ENCODE measurements at regions not wholly inside any gene's neighbourhood (a gene's known extent, or its start where the extent isn't known, plus 50 kb on each side); places are given as distances from the start of the nearest gene placed in this dataset.

DNA sequence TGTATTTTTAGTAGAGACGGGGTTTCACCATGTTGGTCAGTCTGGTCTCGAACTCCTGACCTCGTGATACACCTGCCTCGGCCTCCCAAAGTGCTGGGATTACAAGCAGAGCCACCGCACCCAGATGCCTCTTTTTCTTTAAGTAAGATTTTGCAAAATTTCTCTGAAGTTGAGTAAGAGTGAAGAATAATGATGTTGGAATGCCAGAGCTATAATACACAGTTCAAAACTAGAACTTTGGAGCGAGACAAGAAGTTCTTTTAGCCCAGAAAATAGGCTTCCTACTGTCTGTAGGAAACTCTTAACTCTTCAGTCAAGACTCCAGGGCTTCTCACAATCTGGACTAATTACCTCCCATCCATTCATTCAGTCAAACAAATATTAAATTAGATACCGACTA lies 51.4 kb downstream of the MARCHF4 start:
- no peak for DNase-seq (ENCODE audit: low spot score)

DNA sequence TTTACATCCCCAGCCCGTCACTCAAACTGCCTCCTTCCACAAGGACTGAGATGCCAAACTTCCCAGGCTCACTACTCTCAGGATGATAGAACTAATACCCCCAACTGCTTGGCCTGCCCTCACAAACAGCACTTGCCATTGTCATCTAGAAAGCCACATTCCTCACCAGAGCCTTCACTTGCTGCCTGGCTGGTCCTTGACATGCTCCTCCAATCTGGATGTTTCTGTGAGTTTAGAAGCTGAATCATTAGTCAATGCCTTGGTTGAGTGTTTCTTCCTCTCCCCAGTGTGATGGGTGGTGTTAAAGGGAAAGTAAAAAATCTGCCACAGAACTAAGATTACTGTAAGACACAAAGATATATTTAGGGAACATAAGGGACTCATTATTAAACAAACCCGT lies 52.5 kb downstream of the MARCHF4 start:
- no peak for DNase-seq (ENCODE audit: low spot score)

DNA sequence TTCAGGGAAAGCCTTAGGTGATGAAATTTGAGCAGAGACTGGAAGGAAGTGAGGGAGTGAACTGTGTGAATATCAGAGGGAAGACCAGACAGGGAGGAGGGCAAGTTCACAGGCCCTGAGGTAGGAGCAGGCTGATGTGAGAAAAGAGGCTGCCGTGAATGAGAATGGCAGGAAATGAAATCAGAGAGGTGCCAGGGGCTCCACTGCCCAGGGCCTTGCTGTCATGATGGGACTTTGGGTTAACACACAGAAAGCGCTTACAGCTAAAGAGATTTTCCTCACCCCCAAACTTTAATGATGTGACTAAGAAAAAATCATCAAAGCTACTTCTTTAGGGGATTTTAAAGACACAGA lies 53.8 kb downstream of the MARCHF4 start:
- no peak for DNase-seq (ENCODE audit: low spot score)

DNA sequence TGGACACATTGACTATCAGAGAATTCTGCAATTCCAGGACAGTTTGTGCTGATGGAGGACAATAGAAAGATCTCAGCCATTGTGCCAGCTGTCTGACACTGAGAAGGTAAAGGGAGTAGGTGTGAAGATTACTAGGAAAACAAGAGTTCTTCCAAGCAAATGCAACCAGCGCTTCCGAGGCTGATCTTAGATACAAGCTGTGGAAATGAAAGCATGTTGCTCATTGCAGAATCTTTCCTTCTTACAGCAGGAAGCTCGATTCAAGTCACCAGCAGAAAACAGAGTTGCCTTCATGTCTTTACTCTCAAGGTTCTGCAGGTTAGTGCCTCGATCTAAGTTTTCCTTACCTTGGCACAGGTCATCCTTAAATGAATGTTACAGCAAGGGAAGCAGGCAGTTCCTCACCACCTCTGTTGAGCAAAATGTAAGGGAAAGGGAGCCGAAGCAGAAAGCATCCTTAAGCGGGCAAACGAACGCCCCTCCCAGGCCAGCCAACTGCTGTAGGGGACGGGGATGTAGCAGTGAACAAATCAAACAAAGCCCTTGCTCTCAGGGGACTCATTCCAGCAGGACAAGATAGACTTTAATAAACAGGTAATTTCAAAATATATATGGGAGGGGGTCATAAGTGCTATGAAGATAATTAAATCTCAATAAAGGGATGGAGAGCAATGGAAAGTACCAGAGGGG lies 54.3 kb downstream of the MARCHF4 start:
- DNase-seq (ENCODE audit: low spot score) = no peak

DNA sequence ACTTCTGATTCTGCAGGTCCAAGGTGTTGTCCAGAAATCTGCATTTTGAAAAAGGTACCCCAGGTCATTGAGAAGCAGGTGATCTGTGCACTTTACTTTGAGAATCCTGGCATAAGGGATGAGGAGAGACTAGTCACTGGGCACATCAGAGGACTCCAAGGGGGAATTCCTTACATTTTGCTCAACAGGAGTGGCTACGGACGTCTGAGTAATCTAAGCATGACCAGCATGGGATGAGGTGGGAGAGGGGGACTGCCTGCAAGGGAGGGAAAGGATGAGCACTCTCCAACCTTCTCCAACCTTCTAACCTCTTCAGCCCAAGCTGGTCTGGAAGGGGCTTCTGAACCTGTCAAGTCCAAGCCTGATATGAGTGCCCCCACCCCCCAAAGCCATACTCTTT lies 55.5 kb downstream of the MARCHF4 start:
- DNase-seq (ENCODE audit: low spot score) = no peak

DNA sequence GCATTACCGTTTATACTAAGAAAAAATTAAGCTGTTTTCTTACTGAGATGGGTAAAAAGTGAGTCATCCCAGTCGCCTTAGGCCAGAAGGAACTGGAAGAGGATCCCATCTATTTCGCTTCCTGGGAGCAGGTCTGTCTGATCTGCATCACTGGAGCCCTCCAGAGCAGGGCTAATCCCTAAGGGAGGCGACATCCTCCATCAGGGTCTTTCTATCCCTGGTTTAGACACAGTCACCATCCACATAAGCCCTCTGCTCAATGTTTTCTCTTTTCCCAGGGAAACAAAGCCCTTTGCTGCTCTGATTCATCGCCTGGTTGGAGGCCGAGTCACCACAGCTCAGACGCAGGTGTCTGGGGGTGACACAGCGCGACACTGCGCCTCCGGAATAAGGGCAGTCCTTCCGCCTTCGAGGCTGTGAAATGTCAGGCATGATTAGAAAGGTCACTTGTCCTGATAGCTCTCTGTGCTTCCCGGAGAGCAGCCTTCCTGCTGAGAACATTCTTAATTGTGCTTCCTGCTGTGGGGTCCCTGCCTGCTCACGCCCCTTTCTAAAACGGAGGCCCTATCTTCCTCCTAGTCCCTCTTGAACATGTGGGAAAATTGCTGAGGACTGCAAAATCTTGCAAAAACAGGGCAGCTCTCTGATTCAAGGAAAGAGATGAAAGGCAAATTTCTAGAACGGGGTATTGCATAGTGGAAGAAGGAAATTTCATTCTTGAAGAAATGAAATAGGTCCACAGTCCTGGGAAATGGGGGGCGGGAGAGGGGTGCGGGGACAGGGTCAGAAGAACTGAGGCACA lies 56.3 kb downstream of the MARCHF4 start:
- DNase-seq (ENCODE audit: low spot score) = peak; percentile 53

DNA sequence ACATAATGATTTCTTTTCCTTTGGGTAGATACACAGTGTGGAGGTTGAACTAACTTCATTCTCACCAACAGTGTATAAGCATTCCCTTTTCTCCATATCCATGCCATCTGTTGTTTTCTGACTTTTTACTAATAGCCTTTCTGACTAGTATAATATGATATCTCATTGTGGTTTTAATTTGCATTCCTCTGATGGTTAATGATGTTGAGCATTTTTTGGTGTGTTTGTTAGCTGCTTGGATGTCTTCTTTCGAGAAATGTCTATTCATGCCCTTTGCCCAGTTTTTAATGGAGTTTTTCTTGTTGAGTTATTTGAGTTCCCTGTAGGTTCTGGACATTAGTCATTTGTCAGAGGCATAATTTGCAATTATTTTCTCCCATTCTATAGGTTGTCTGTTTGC lies 59.8 kb downstream of the MARCHF4 start:
- DNase-seq (ENCODE audit: low spot score) = no peak

DNA sequence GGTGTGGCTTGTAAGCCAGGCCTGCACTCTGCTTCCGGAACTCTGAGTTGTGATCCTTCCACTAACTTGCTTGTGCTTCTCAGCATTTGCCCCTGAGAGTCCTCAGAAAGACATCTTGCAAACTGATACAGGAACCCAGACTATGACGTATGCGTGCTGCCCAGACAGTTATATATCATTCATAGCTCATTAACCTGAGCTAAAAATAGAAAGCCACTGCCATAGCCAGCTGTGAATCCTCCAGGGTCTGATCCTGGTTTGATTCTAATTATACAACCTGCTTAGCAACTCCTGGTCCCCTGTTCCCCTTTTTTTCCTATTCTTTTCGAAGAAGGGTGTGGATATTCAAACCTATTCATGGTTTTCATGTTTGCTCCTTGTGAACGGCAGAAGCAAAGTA lies 63.7 kb downstream of the MARCHF4 start:
- DNase-seq (ENCODE audit: low spot score) = no peak

DNA sequence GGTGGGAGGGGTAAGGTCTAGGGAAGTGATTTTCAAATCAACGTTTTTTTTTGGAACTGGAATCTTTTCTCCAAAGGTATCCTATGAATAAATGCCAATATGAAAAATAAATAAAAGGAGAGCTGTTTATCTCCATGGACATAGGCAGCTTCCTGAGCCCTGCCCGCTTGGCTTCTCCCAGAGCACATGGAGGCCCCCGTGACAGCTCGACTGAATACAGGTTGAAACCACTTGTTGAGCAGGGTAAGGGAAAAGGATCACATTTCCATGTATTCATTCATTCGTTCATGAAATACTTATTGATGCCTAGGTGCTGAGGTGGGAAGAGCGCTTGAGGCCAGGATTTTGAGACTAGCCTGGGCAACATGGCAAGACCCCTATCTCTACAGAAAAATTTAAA lies 64.8 kb downstream of the MARCHF4 start:
- DNase-seq (ENCODE audit: low spot score) = no peak

DNA sequence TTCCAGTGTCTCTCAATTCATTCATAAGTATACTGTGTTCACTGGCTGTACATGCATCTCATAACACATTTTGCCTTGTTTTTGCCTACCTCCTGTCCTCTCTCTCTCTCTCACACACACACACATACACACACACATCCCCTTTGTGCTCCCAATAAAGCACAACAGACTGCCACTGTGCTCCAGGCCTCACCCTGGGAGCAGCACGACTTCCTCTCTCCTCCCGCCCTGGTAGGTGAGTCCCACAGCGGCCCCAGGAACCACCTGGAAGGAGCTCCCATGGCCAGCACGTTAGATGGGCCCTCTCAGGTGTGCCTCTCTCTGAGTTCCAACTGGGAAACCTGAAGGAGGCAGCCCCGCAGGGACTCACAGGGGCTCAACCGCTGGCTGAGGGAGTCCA lies 65.4 kb downstream of the MARCHF4 start:
- no peak for DNase-seq (ENCODE audit: low spot score)

DNA sequence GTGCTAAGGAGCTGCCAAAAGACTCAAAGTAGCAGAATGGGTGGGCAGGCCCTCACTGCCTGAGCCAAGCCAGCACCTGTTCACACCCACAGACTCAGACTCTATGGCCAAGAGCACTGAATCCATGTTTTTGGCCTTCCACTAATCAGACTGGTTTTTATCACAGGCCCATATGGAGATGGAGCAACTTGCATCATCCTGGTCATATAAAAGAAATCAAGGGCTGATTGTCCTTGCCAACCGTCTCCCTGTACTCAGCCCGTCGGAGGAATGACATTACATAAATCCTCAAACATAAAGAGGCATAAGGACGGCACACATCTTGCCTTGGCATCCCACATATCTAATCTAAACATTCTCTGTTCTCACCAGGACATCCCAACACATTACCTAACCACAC lies 66.7 kb downstream of the MARCHF4 start:
- no peak for DNase-seq (ENCODE audit: low spot score)

DNA sequence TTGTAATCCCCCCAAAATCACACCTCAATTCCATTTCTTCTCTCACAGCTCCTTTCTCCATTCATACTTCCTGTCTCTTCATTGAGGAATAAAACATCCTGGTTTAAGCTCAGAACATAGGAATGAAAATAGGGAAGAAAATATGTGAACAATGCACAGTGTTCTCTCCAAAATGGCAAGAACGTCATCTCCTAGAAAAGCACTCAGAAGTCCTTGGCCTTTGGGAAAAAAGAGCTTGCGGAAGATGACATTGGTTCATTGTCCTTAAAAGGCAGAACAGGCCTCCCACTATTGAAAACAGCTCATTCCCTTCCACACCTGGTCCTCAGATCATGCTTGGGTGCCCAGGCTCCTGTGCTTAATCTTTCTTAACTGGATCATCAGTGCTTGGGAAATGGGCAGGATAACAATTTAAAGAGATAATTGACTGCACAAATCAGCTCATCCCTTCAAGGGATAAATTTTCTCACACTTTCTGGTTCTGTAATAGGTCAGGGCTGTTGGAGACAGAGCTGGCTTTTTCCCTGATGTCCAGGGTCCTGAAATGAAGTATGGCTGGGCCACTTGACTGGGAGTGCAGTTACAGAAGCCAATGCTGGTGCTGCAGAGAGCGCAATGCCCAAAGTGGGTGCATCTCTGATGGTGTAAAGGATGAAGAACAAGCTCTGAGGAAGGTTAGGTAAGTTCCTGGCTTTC lies 69.2 kb downstream of the MARCHF4 start:
- no peak for DNase-seq (ENCODE audit: low spot score)

DNA sequence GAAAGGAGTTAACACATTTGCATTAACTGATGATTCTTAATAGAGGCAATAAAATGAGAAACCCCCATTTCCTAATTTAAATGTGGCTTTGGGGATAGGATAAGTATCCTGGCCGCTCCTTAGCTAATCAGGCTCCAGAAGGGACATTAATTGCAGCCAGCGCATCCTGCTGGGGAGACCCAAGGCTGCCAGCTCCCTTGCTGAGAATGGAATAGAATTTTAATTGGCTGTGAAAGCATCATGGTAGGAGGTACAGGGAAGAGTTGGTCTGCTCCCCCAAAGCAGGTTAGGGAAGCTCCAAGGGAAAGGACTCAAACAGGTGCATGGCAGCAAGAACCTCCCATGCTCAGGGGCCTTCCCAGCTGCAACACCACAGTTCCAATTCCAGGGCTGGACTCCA lies 71.4 kb downstream of the MARCHF4 start:
- DNase-seq (ENCODE audit: low spot score) = no peak

DNA sequence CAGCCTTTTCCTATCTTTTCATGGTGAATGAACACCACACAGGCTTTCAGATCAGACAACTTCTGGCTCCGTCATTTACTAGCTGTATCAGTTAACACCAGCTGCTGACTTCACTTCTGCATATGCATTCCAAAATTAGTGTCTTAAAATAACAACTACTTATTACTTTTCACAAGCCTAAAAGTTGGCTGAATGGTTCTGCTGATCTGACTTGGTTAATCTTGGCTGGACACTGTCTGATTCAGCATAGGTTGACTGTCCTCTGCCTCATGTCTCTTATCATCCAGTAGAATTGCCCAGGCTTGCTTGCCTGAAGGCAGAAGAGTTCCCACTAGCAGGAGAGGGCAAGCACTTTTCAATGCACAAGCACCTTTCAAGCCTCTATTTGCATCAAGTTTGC lies 72.7 kb downstream of the MARCHF4 start:
- DNase-seq (ENCODE audit: low spot score) = no peak

DNA sequence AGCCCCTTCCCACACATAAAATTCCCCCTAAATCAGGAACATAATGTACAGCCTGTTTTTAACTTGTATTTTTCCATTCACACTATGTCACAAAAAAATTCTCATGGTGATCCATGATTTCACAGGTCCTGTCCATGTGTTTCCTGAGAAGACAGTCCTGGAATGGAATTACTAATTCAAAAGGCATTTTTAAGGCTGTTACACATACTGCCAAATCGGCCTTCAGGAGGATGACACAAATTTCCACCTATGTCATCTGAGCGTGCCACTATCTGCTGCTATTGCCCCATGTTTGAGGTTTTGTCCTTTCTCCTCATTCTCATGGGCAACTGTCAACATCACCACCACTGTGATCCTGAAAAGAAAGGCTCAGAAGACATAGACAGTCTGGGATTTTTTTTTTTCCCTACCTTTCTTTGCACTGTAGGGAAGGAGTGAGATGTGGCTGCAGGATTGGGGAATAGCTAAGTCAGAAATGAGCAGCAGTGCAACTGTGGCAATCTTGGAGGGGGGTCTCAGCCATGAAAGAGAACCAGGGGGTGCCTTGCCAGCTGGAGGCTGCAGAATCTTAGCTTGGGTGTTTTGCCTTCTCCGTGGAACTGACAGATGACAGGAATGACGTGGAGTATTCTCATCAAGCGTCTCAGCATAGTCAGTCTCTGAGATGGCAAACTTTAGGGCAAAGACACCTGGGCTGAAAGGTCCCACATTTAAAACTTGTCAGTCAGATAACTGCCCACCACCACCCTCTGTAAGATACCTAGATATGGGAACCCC lies 73.4 kb downstream of the MARCHF4 start:
- DNase-seq (ENCODE audit: low spot score) = peak; percentile 31

DNA sequence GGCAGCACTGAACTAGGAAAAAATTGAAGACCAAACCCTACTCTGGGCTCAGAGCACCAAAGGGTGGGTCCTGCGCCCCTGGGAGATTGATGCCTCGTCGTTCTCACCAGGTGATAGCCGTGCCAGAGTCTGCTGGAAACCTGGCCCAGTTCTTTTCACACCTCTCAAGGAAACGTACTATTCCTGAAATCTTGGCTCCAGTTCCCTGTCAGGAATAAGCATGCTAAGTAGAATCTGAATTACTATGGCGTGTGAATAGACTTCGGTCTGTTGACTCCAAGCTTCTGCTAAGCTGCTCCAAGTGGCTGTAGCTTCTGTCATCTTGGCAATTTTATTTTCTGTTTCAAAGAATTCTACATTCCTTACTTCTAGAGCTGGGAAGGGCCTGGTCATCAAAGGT lies 75.4 kb downstream of the MARCHF4 start:
- no peak for DNase-seq (ENCODE audit: low spot score)

DNA sequence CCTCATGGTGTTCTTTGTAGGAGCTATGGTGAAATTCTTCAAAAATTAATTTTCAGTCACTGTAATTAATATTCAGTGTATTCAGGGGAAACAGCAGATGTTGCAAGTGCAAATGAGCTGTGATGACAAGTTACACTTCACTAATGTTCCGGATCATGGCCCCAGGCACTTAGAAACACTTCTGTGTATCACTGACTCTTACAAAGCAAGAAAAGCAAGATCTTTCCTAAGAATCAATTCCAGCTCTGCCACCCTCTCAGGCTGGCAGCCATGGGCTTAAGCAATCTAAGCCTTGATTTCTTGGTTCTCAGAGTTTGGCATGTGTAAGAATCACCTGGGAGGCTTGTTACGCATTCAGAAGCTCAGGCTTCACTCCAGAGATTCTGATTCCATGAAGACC lies 78.0 kb downstream of the MARCHF4 start:
- DNase-seq (ENCODE audit: low spot score) = no peak

DNA sequence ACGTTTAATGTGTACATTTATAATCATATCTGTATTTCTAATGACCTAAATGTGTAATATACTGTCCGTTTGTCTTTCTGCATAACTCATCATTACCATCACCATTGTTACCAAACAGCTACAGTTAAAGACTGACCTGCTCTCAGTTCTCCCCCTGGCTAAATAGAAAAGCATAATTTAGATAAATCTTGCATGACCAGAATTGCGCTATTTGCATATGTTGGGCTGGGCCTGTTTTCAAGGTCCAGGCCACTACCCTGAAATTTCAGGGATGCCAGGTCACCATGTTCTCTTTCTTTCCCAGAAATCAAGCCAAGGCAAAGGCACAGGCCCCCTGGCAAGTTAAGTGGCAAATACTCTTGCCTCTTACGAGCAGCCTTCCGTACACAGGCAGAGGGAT lies 78.4 kb downstream of the MARCHF4 start:
- DNase-seq (ENCODE audit: low spot score) = no peak

DNA sequence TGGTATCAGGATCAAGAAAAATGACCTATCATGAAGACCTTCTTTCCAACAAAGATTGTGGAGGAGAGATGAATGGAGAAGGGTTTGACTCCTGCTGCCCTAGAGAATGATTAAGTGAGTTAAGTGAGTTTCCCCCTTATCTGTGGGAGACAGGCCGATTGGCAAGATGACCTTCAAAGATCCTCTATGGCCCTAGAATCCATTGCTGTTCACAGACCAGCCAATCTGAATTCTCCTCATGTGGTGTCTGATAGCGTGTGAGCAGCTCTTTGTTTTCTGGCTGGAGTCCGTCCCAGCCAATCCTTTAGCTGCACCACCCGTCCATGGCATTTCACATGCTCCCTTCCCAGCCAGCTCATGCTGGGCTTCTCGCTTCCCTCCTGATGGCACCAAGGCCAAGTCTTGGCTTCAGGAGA lies 79.4 kb downstream of the MARCHF4 start:
- DNase-seq (ENCODE audit: low spot score) = no peak

DNA sequence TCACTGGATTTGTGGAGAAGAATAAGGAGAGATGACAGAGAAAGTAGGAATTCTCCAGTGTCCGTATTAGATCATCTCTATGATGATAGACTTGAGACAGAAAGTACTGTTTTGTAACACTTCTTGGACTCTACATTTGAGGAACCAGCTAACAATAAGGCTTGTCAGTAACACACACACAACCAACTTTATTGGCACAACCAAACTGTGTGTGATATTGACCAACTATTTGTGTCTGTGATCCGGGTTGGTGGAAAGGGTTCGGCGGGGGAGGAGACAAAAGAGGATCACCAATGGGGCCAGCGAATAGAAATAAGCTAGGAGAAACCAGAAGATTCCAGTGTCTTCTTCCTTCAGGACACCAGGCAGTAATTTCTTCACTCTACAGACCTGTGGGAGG lies 79.8 kb downstream of the MARCHF4 start:
- DNase-seq (ENCODE audit: low spot score) = no peak

DNA sequence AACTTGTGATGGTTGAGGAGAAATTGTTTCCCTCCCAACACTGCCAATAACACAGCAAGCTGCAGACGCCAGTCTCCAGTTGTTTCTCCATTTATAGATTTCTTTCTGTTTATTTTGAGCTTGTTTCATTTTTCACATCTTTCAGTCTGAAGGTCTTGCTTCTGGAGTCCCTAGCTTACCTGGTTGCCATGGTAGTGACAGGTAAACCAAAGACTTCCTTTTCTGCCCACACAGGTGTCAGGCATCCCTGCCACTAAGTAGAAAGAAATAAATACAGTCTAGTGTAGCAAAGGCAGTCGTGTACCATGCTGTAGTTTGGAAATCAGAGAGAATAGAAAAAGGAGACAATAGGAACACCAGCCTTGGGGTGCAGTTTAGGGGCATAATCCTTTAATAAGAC lies 82.8 kb downstream of the MARCHF4 start:
- DNase-seq (ENCODE audit: low spot score) = no peak

DNA sequence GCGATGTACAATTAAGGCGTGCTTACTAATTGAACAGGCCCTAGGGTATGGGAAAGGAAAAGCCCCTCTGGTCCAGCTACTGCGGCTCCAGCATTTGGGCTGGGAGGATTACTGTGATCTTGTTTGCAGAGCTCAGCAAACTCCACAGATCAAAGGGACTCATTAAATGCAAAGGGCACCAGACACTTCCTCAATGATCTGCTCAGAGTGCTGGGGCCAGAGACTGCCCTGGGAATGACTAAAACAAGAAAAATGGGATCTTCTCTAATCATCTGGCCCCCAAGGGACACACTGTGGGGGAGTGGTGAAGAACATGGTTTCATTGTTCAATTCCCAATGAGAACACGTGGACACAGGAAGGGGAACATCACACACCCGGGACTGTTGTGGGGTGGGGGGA lies 85.0 kb downstream of the MARCHF4 start:
- DNase-seq (ENCODE audit: low spot score) = peak; percentile 41

Measured in SW480 (cell line).